GM12872 (cell line): ENCODE measurements at regions not wholly inside any gene's neighbourhood (a gene's known extent, or its start where the extent isn't known, plus 50 kb on each side); places are given as distances from the start of the nearest gene placed in this dataset.

Experiments used
- TF ChIP-seq, protein P1 (sequence below): IDR thresholded peaks from 3 replicates; pipeline ENCODE4 v1.5.1; 2011; ENCODE audit warnings: low read depth, mild to moderate bottlenecking, low read length, moderate library complexity; ENCODE audit not compliant: insufficient read depth

DNA sequence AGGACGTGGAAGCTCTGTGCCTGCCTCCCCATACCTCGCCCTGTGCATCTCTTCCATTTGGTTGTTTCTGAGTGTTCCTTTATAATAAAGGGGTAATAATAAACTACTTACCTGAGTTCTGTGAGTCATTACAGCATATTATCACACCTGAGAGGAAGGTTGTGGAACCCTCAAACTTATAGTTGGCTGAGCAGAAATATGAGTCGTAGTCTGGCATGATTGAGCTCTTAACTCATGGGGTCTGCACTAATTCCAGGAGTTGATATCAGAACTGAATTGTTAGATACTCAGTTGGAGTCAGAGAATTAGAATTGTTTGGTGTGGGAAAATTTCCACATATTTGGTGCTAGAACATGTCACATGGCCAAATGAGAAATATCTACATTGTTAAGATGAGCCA, 52.4 kb upstream of the HTR2A start:
- TF ChIP-seq, protein P1, sequence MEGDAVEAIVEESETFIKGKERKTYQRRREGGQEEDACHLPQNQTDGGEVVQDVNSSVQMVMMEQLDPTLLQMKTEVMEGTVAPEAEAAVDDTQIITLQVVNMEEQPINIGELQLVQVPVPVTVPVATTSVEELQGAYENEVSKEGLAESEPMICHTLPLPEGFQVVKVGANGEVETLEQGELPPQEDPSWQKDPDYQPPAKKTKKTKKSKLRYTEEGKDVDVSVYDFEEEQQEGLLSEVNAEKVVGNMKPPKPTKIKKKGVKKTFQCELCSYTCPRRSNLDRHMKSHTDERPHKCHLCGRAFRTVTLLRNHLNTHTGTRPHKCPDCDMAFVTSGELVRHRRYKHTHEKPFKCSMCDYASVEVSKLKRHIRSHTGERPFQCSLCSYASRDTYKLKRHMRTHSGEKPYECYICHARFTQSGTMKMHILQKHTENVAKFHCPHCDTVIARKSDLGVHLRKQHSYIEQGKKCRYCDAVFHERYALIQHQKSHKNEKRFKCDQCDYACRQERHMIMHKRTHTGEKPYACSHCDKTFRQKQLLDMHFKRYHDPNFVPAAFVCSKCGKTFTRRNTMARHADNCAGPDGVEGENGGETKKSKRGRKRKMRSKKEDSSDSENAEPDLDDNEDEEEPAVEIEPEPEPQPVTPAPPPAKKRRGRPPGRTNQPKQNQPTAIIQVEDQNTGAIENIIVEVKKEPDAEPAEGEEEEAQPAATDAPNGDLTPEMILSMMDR: no peak

DNA sequence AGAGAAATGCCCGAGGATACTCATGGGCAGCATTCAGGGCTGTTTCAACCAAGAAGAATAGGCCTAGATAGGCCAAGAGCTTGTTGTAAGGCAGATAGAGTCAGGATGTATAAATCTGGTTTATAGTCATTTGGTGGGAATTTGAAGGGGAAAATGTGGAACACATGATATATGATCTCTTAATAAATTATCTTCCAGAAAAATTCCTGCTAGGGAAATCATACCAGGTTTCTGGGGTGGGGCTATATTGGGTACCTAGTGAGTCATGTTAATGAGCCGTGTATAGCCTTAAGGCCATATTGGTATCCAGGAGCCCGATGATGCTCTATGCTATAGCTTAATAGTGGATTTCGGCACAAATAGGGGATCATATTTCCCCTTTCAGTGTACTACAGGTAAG, 51.5 kb upstream of the HTR2A start:
- TF ChIP-seq, protein P1: no peak

DNA sequence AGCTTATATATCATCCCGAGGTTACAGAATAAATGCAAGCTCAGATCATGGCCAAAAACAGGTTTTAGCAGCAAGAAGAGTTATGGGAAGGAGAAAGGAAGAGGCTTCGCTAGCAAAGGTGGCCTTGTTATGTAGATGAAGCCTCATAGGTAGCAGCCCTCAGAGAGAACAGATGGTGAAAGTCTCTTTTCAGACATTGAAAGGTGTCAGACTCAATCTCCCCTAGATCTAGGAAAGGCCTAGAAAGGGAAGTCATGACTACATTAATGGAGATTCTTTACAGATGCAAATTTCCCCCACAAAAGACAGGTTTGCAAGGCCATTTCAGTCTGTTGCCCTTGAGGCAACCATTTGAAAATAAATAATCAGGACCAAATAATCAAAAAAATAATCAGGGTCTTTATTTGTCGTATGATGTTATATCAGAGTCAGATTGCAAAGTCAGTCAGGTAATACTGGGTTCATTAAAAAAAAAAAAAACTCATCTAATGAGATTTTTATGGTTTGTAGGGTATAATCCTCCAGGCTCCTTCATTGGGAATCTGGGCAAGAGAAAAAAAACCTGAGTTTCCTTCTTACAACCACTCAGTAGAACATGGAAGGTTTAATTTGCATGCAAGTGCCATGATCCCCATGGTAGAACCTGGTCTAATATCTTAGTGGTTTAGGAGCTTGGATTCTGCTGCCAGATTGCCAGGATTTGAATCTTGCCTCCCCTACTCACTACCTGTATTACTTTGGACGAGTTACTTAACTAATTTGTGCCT, 50.8 kb upstream of the HTR2A start:
- TF ChIP-seq, protein P1: no peak
